ENCODE measurements at regions not wholly inside any gene's neighbourhood (a gene's known extent, or its start where the extent isn't known, plus 50 kb on each side); places are given as distances from the start of the nearest gene placed in this dataset.

DNA sequence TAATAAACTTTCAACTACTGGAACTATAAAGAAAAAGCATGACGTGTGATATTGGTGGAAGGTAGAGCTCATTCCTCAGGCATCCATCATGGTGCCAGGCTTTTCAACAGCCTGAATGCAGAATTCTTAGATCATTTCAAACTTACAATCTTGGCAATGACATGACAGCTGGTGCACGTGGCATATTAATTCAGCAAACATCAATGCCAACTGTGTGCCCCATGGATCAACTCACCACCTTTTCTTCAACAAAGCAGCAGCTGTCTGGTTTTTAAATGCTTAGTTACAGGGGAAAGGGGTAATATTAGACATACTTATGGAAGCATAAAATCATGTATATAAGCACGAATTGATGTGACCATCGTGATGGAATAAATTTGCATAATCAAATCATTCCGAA lies 56.0 kb upstream of the OR13F1 start:
- no peak for DNase-seq (ENCODE audit: low spot score)
